ENCODE measurements at regions not wholly inside any gene's neighbourhood (a gene's known extent, or its start where the extent isn't known, plus 50 kb on each side); places are given as distances from the start of the nearest gene placed in this dataset.

- Histone ChIP-seq H3K27me3 (ENCODE audit: insufficient read depth) (no peaks in the 10 kb centered on the region), H3K79me2 (ENCODE audit: insufficient read depth) (no peaks in the 10 kb centered on the region), H3K9ac (no peak overlapping the region), H3K4me1 (ENCODE audit: control insufficient read depth in 1 of 2, insufficient read depth in 2 of 2, low read depth in 1 of 2, low read length in 1 of 2) (no peaks in the 10 kb centered on the region), H3F3A (replicated peaks; ENCODE audit: insufficient read depth) (no peaks in the 10 kb centered on the region), H3K4me3 (ENCODE audit: low read depth in 2 of 2, low read length in 1 of 2) (no peak overlapping the region), H2AFZ (ENCODE audit: low read depth) (no peak overlapping the region), H3K27ac (ENCODE audit: low read depth in 2 of 2, low read length in 1 of 2) (no peak overlapping the region), H4K20me1 (ENCODE audit: insufficient read depth) (no peaks in the 10 kb centered on the region), H3K4me2 (no peak overlapping the region), H3K9me2 (no peaks in the 10 kb centered on the region), H3K9me3 (no peaks in the 10 kb centered on the region), H3K36me3 (replicated peaks in 1 of 2; ENCODE audit: control insufficient read depth in 1 of 2, insufficient read depth in 2 of 2, low read length in 1 of 2) (no peaks in the 10 kb centered on the region)
- TF ChIP-seq JUND (IDR thresholded peaks at IDR 0.05) (no peak), RXRA (IDR thresholded peaks at IDR 0.05; ENCODE audit: borderline replicate concordance, low read depth) (no peak), RCOR1 (IDR thresholded peaks at IDR 0.05; ENCODE audit: low read length) (no peak), NFIC (IDR thresholded peaks at IDR 0.05; ENCODE audit: borderline replicate concordance) (no peak), POLR2AphosphoS5 (IDR thresholded peaks at IDR 0.05; ENCODE audit: low read depth, low read length) (no peak), CHD2 (IDR thresholded peaks at IDR 0.05; ENCODE audit: low read length, partially characterized antibody) (no peak), ELF1 (IDR thresholded peaks at IDR 0.05) (no peak), GATA2 (CRISPR knock-in tag; IDR thresholded peaks at IDR 0.05) (no peak)
- TF ChIP-seq, protein P1, sequence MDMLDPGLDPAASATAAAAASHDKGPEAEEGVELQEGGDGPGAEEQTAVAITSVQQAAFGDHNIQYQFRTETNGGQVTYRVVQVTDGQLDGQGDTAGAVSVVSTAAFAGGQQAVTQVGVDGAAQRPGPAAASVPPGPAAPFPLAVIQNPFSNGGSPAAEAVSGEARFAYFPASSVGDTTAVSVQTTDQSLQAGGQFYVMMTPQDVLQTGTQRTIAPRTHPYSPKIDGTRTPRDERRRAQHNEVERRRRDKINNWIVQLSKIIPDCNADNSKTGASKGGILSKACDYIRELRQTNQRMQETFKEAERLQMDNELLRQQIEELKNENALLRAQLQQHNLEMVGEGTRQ (IDR thresholded peaks at IDR 0.05; ENCODE audit: borderline replicate concordance, low read depth, low read length): no peak
- DNase-seq: no peak
- ChIA-PET POLR2A (no interaction called here), CTCF (no interaction called here)
- 19% methylated on average over 2 of the region's 2 CpGs for WGBS (ENCODE audit: low lambda C conversion rate)
These were observed 325.9 kb upstream of the EPHA7 start for GRCh38 chr6:93745306-93745705.

GRCh38 chr6:93735099-93735498 is 315.7 kb upstream of the EPHA7 start:
- CTCF ChIA-PET: no interaction called here
- no peaks in the 10 kb centered on the region for H3K27me3 ChIP-seq (ENCODE audit: insufficient read depth)
- DNase-seq: no peak
- H3K27ac ChIP-seq (ENCODE audit: low read depth in 2 of 2, low read length in 1 of 2): no peak overlapping the region
- no peak overlapping the region for H3K9ac ChIP-seq
- H3K79me2 ChIP-seq (ENCODE audit: insufficient read depth): no peaks in the 10 kb centered on the region
- no peaks in the 10 kb centered on the region for H3K36me3 ChIP-seq (replicated peaks in 1 of 2; ENCODE audit: control insufficient read depth in 1 of 2, insufficient read depth in 2 of 2, low read length in 1 of 2)
- H2AFZ ChIP-seq (ENCODE audit: low read depth): no peak overlapping the region
- no peak overlapping the region for H3K4me3 ChIP-seq (ENCODE audit: low read depth in 2 of 2, low read length in 1 of 2)
- POLR2A ChIA-PET: no interaction called here
- H3K4me2 ChIP-seq: no peak overlapping the region
- TF ChIP-seq TAF1 (IDR thresholded peaks at IDR 0.05; ENCODE audit: borderline replicate concordance, low read depth, low read length) (no peak), TEAD4 (IDR thresholded peaks at IDR 0.05; ENCODE audit: borderline replicate concordance, insufficient read depth) (no peak)
- H4K20me1 ChIP-seq (ENCODE audit: insufficient read depth): no peaks in the 10 kb centered on the region
- H3F3A ChIP-seq (replicated peaks; ENCODE audit: insufficient read depth): no peaks in the 10 kb centered on the region
- no peaks in the 10 kb centered on the region for H3K9me2 ChIP-seq
- H3K4me1 ChIP-seq (ENCODE audit: control insufficient read depth in 1 of 2, insufficient read depth in 2 of 2, low read depth in 1 of 2, low read length in 1 of 2): no peaks in the 10 kb centered on the region
- 10% methylated on average over 3 of the region's 3 CpGs for WGBS (ENCODE audit: low lambda C conversion rate)
- H3K9me3 ChIP-seq: no peaks in the 10 kb centered on the region; the same call in 1 of the 2 replicates

DNA sequence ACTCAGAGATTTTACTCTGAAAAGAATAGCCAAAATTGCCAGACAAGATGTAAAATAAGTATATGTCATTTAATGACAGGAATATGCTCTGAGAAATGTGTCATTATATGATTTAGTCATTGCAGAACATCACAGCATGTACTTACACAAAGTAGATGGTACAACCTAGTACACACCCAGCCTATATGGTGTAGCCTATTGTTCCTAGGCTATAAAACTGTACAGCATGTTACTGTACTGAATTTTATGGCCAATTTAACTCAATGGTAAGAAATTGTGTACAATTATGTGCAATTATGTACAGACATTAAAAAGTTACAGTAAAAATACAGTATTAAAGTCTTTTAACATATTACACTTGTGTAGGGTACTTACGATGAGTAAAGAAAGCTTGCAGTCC is 311.9 kb upstream of the EPHA7 start:
- Histone ChIP-seq H3K4me1 (ENCODE audit: control insufficient read depth in 1 of 2, insufficient read depth in 2 of 2, low read depth in 1 of 2, low read length in 1 of 2) (no peaks in the 10 kb centered on the region), H3K36me3 (replicated peaks in 1 of 2; ENCODE audit: control insufficient read depth in 1 of 2, insufficient read depth in 2 of 2, low read length in 1 of 2) (no peaks in the 10 kb centered on the region), H3K4me3 (ENCODE audit: low read depth in 2 of 2, low read length in 1 of 2) (no peak overlapping the region), H3K27me3 (ENCODE audit: insufficient read depth) (no peaks in the 10 kb centered on the region), H3K27ac (ENCODE audit: low read depth in 2 of 2, low read length in 1 of 2) (no peak overlapping the region), H3K9ac (no peak overlapping the region), H3K79me2 (ENCODE audit: insufficient read depth) (no peaks in the 10 kb centered on the region), H3F3A (replicated peaks; ENCODE audit: insufficient read depth) (no peaks in the 10 kb centered on the region), H3K9me3 (no peaks in the 10 kb centered on the region; the same call in 1 of the 2 replicates), H3K9me2 (no peaks in the 10 kb centered on the region), H2AFZ (ENCODE audit: low read depth) (no peak overlapping the region), H3K4me2 (no peak overlapping the region), H4K20me1 (ENCODE audit: insufficient read depth) (no peaks in the 10 kb centered on the region)
- DNase-seq: no peak
- CTCF ChIA-PET: no interaction called here
- WGBS (ENCODE audit: low lambda C conversion rate): 18% methylated on average over 1 of the region's 1 CpG
- POLR2A ChIA-PET: no interaction called here
- TF ChIP-seq, protein P2, sequence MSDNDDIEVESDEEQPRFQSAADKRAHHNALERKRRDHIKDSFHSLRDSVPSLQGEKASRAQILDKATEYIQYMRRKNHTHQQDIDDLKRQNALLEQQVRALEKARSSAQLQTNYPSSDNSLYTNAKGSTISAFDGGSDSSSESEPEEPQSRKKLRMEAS (IDR thresholded peaks at IDR 0.05; ENCODE audit: low read depth): no peak
- TF ChIP-seq FOXJ3 (CRISPR knock-in tag; IDR thresholded peaks at IDR 0.05): no peak
- no peak for TF ChIP-seq FOXM1 (IDR thresholded peaks at IDR 0.05; ENCODE audit: low read depth)
- TF ChIP-seq RFX5 (IDR thresholded peaks at IDR 0.05; ENCODE audit: low read length): no peak
- TF ChIP-seq JUND (IDR thresholded peaks at IDR 0.05): no peak
- TF ChIP-seq IRF3 (IDR thresholded peaks at IDR 0.05; ENCODE audit: low read depth, low read length): no peak
- no peak for TF ChIP-seq MEF2A (IDR thresholded peaks at IDR 0.05; ENCODE audit: borderline replicate concordance, low read depth)
- TF ChIP-seq RAD21 (IDR thresholded peaks at IDR 0.05; ENCODE audit: low read length): no peak
- TF ChIP-seq, protein P3, sequence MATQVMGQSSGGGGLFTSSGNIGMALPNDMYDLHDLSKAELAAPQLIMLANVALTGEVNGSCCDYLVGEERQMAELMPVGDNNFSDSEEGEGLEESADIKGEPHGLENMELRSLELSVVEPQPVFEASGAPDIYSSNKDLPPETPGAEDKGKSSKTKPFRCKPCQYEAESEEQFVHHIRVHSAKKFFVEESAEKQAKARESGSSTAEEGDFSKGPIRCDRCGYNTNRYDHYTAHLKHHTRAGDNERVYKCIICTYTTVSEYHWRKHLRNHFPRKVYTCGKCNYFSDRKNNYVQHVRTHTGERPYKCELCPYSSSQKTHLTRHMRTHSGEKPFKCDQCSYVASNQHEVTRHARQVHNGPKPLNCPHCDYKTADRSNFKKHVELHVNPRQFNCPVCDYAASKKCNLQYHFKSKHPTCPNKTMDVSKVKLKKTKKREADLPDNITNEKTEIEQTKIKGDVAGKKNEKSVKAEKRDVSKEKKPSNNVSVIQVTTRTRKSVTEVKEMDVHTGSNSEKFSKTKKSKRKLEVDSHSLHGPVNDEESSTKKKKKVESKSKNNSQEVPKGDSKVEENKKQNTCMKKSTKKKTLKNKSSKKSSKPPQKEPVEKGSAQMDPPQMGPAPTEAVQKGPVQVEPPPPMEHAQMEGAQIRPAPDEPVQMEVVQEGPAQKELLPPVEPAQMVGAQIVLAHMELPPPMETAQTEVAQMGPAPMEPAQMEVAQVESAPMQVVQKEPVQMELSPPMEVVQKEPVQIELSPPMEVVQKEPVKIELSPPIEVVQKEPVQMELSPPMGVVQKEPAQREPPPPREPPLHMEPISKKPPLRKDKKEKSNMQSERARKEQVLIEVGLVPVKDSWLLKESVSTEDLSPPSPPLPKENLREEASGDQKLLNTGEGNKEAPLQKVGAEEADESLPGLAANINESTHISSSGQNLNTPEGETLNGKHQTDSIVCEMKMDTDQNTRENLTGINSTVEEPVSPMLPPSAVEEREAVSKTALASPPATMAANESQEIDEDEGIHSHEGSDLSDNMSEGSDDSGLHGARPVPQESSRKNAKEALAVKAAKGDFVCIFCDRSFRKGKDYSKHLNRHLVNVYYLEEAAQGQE (IDR thresholded peaks at IDR 0.05; ENCODE audit: low read depth, low read length): no peak

Data from SK-N-SH (cell line).